Activated B cell treated with CpG ODN at 0.5 μM for 24 hours (primary cell): ENCODE measurements at regions not wholly inside any gene's neighbourhood (a gene's known extent, or its start where the extent isn't known, plus 50 kb on each side); places are given as distances from the start of the nearest gene placed in this dataset.

Experiments
- ATAC-seq: fragments of 200-7000 bp; cut with Tn5 transposase; one replicate; pipeline ENCODE4 v1.10.0; 2021; ENCODE audit warnings: low read depth, mild to moderate bottlenecking, moderate library complexity
- CTCF ChIA-PET: fragments of 350-600 bp; sonication (Branson Sonifier 250); formaldehyde crosslinking; loops from one replicate; lab custom pipeline; 2021; ENCODE audit warnings: antibody characterized with exemption; lab: Charles Lee
- POLR2A ChIA-PET: fragments of 350-600 bp; sonication (Branson Sonifier 250); formaldehyde crosslinking; loops from one replicate; lab custom pipeline; 2021; ENCODE audit warnings: antibody characterized with exemption; lab: Charles Lee
- DNase-seq: peaks from one replicate; pipeline ENCODE4 v3.0.0; 2022
- H3K27ac Mint-ChIP-seq: one replicate; pipeline ENCODE4 v1.8.0; 2020; ENCODE audit warnings: mixed read lengths
- H3K27me3 Mint-ChIP-seq: one replicate; pipeline ENCODE4 v1.8.0; 2021; ENCODE audit warnings: mixed read lengths
- H3K36me3 Mint-ChIP-seq: one replicate; pipeline ENCODE4 v1.8.0; 2021; ENCODE audit warnings: low read depth, mixed read lengths
- H3K4me1 Mint-ChIP-seq: one replicate; pipeline ENCODE4 v1.8.0; 2021; ENCODE audit warnings: mixed read lengths
- H3K4me3 Mint-ChIP-seq: one replicate; pipeline ENCODE4 v1.8.0; 2020; ENCODE audit warnings: mild to moderate bottlenecking, mixed read lengths
- H3K9me3 Mint-ChIP-seq: one replicate; pipeline ENCODE4 v1.8.0; 2020; ENCODE audit warnings: mixed read lengths
- CTCF ChIP-seq: fragments of 200-600 bp; IDR thresholded peaks from one replicate; pipeline ENCODE4 v1.8.0; 2022; ENCODE audit warnings: antibody characterized with exemption, mild to moderate bottlenecking
- intact Hi-C: fragments of 100-400 bp; cut with micrococcal nuclease; formaldehyde crosslinking; loops from one replicate; pipeline ENCODE4 v1.15.1; 2024

GRCh38 chr1:55670331-55671082, 455.3 kb upstream of the USP24 start:
- ChIA-PET CTCF (no interaction called here), POLR2A (no interaction called here)
- DNase-seq, result no peak
- Mint-ChIP-seq H3K9me3 (no peaks in the 10 kb centered on the region), H3K4me3 (no peak overlapping the region), H3K36me3 (no peaks in the 10 kb centered on the region), H3K27me3 (no peaks in the 10 kb centered on the region), H3K27ac (no peak overlapping the region), H3K4me1 (no peaks in the 10 kb centered on the region)
- intact Hi-C loops, result no loop called here
- TF ChIP-seq CTCF, result no peak
- ATAC-seq, result no peak

- ChIA-PET CTCF (interaction anchor here (1.1 kb wide), 1 partner anchor 290 kb away, joined by 3 read pairs; no protein-coding TSS in a partner anchor), POLR2A (no interaction called here)
- H3K9me3 Mint-ChIP-seq, result no peaks in the 10 kb centered on the region
- no peak overlapping the region for H3K27ac Mint-ChIP-seq
- no peak for DNase-seq
- intact Hi-C loops, result no loop called here
- H3K36me3 Mint-ChIP-seq, result no peaks in the 10 kb centered on the region
- no peak for TF ChIP-seq CTCF
- no peak for ATAC-seq
- no peaks in the 10 kb centered on the region for H3K4me1 Mint-ChIP-seq
- no peaks in the 10 kb centered on the region for H3K27me3 Mint-ChIP-seq
- no peak overlapping the region for H3K4me3 Mint-ChIP-seq
These were observed 454.1 kb upstream of the USP24 start for GRCh38 chr1:55669293-55669692.

- CTCF ChIA-PET, result no interaction called here
- POLR2A ChIA-PET, result no interaction called here
- no peak for TF ChIP-seq CTCF
- Mint-ChIP-seq H3K9me3 (no peaks in the 10 kb centered on the region), H3K27me3 (peaks cover 4% of the 10 kb centered on the region), H3K36me3 (no peaks in the 10 kb centered on the region), H3K4me1 (no peaks in the 10 kb centered on the region), H3K4me3 (no peak overlapping the region), H3K27ac (no peak overlapping the region)
- DNase-seq (no peak), ATAC-seq (no peak)
- intact Hi-C loops, result no loop called here
These were observed 447.7 kb upstream of the USP24 start for GRCh38 chr1:55662875-55663274.

- Mint-ChIP-seq H3K36me3 (no peaks in the 10 kb centered on the region), H3K27ac (no peak overlapping the region), H3K4me1 (no peaks in the 10 kb centered on the region), H3K9me3 (no peaks in the 10 kb centered on the region), H3K27me3 (peaks cover 4% of the 10 kb centered on the region), H3K4me3 (no peak overlapping the region)
- POLR2A ChIA-PET, result no interaction called here
- DNase-seq (no peak), ATAC-seq (no peak)
- no peak for TF ChIP-seq CTCF
- intact Hi-C loops, result no loop called here
- CTCF ChIA-PET, result interaction anchor here (0.6 kb wide), 1 partner anchor 9 kb away, joined by 3 read pairs; no protein-coding TSS in a partner anchor
These were observed 443.8 kb upstream of the USP24 start for GRCh38 chr1:55658917-55659316.

- CTCF ChIA-PET, result no interaction called here
- POLR2A ChIA-PET, result no interaction called here
- Mint-ChIP-seq H3K36me3 (no peaks in the 10 kb centered on the region), H3K9me3 (no peaks in the 10 kb centered on the region), H3K4me3 (no peak overlapping the region), H3K27ac (no peak overlapping the region), H3K27me3 (peaks cover 2% of the 10 kb centered on the region), H3K4me1 (no peaks in the 10 kb centered on the region)
- TF ChIP-seq CTCF, result no peak
- DNase-seq, result no peak
- intact Hi-C loops, result no loop called here
- no peak for ATAC-seq
These were observed 439.6 kb upstream of the USP24 start for GRCh38 chr1:55654750-55655149.
